Loucy (cell line): ENCODE measurements at regions not wholly inside any gene's neighbourhood (a gene's known extent, or its start where the extent isn't known, plus 50 kb on each side); places are given as distances from the start of the nearest gene placed in this dataset.

Source experiments
- H2AFZ ChIP-seq: fragments of 200-600 bp; sonication (generic); 2 replicates; pipeline ENCODE4 v1.6.0; 2016; ENCODE audit warnings: antibody characterized with exemption, mild to moderate bottlenecking, low read length, moderate library complexity
- H3F3A ChIP-seq: fragments of 200-600 bp; 2 replicates; pipeline ENCODE4 v1.6.0; 2016; ENCODE audit warnings: antibody characterized with exemption, low read depth, mild to moderate bottlenecking
- H3K27me3 ChIP-seq: fragments of 200-600 bp; sonication (generic); 2 replicates; pipeline ENCODE4 v1.6.1; 2014; ENCODE audit warnings: low read length, mild to moderate bottlenecking; ENCODE audit not compliant: insufficient read depth, poor library complexity, severe bottlenecking
- H3K36me3 ChIP-seq: fragments of 200-600 bp; sonication (generic); 2 replicates; pipeline ENCODE4 v1.6.1; 2016; ENCODE audit warnings: low read length; ENCODE audit not compliant: insufficient read depth
- H3K4me1 ChIP-seq: fragments of 200-600 bp; sonication (generic); 2 replicates; pipeline ENCODE4 v1.5.1; 2014; ENCODE audit warnings: low read length, mild to moderate bottlenecking; ENCODE audit not compliant: insufficient read depth, poor library complexity, severe bottlenecking
- H3K4me2 ChIP-seq: fragments of 200-600 bp; sonication (generic); 2 replicates; pipeline ENCODE4 v1.6.0; 2014; ENCODE audit warnings: antibody characterized with exemption, low read length, low read depth, mild to moderate bottlenecking; ENCODE audit not compliant: poor library complexity, severe bottlenecking
- H3K4me3 ChIP-seq: fragments of 200-600 bp; sonication (generic); 2 replicates; pipeline ENCODE4 v1.5.1; 2014; ENCODE audit warnings: low read length, mild to moderate bottlenecking, mixed read lengths; ENCODE audit not compliant: poor library complexity, severe bottlenecking
- H3K79me2 ChIP-seq: fragments of 200-600 bp; sonication (generic); 2 replicates; pipeline ENCODE4 v1.6.1; 2014; ENCODE audit warnings: low read length; ENCODE audit not compliant: insufficient read depth
- H3K9ac ChIP-seq: fragments of 200-600 bp; sonication (generic); 2 replicates; pipeline ENCODE4 v1.6.0; 2014; ENCODE audit warnings: mild to moderate bottlenecking, low read depth, low read length, moderate library complexity; ENCODE audit not compliant: poor library complexity, severe bottlenecking
- H3K9me2 ChIP-seq: fragments of 200-600 bp; sonication (generic); replicated peaks from 2 replicates; pipeline ENCODE4 v1.6.1; 2016; ENCODE audit warnings: low read depth, low read length, mixed read lengths
- H3K9me3 ChIP-seq: fragments of 200-600 bp; sonication (generic); 2 replicates; pipeline ENCODE4 v1.6.1; 2014; ENCODE audit warnings: mild to moderate bottlenecking, antibody characterized with exemption, low read length, low read depth; ENCODE audit not compliant: insufficient read depth
- H4K20me1 ChIP-seq: fragments of 200-600 bp; sonication (generic); 2 replicates; pipeline ENCODE4 v1.6.0; 2014; ENCODE audit warnings: antibody characterized with exemption, low read length, mild to moderate bottlenecking; ENCODE audit not compliant: insufficient read depth, poor library complexity, severe bottlenecking
- EZH2phosphoT487 ChIP-seq: fragments of 200-600 bp; IDR thresholded peaks from 2 replicates; pipeline ENCODE4 v1.6.1; 2018; ENCODE audit warnings: antibody characterized with exemption, mild to moderate bottlenecking, moderate library complexity, borderline replicate concordance
- TF ChIP-seq, protein P1 (sequence below): fragments of 200-600 bp; sonication (generic); conservative IDR thresholded peaks from 2 replicates; pipeline ENCODE4 v1.5.1; 2014; ENCODE audit warnings: mild to moderate bottlenecking, antibody characterized with exemption, low read length

DNA sequence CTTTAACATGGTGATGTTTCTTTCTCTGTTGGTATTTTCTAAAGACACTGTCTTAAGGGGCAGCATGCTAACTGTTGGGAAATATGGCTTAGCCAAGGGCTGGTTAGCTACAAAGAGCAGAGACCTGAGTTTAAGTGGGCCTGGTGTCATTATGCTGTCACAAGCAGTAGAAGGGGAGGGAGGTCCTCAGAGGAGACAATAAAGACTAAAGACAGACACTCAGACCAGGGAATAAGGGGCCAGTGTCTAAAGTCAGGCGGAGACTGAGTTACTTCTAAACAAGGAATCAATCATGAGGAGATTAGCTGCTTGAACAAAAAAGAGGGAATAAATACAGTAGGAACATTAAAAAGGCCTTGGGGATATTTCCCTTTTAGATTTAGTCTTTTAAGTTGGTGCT, 142.7 kb upstream of the DPPA4 start:
- TF ChIP-seq, protein P1, sequence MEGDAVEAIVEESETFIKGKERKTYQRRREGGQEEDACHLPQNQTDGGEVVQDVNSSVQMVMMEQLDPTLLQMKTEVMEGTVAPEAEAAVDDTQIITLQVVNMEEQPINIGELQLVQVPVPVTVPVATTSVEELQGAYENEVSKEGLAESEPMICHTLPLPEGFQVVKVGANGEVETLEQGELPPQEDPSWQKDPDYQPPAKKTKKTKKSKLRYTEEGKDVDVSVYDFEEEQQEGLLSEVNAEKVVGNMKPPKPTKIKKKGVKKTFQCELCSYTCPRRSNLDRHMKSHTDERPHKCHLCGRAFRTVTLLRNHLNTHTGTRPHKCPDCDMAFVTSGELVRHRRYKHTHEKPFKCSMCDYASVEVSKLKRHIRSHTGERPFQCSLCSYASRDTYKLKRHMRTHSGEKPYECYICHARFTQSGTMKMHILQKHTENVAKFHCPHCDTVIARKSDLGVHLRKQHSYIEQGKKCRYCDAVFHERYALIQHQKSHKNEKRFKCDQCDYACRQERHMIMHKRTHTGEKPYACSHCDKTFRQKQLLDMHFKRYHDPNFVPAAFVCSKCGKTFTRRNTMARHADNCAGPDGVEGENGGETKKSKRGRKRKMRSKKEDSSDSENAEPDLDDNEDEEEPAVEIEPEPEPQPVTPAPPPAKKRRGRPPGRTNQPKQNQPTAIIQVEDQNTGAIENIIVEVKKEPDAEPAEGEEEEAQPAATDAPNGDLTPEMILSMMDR = no peak
- TF ChIP-seq EZH2phosphoT487 = no peak
- Histone ChIP-seq H3K36me3 (no peaks in the 10 kb centered on the region), H3K9ac (no peak overlapping the region), H3K4me3 (no peak overlapping the region), H3K9me2 (no peaks in the 10 kb centered on the region), H2AFZ (no peak overlapping the region), H3K79me2 (no peaks in the 10 kb centered on the region), H3K27me3 (no peaks in the 10 kb centered on the region), H3K4me1 (no peaks in the 10 kb centered on the region), H4K20me1 (no peaks in the 10 kb centered on the region), H3F3A (no peaks in the 10 kb centered on the region), H3K4me2 (no peak overlapping the region), H3K9me3 (no peaks in the 10 kb centered on the region)

DNA sequence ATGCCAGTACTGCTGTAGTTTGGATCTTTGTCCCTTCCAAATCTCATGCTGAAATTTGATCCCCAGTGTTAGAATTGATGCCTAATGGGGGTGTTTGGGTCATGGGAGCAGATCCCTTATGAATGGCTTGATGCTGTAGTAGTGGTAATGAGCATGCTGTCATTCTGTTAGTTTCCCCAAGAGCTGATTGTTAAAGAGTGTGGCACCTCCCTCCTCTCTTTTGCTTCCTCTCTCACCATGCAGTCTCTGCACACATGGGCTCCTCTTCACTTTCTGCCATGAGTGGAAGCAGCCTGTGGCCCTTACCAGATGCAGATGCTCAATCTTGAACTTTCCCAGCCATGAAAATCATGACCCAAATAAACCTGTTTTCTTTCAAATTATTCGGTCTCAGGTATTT, 141.3 kb upstream of the DPPA4 start:
- TF ChIP-seq EZH2phosphoT487 = no peak
- TF ChIP-seq, protein P1 = no peak
- H3K4me1 ChIP-seq = no peaks in the 10 kb centered on the region
- H3F3A ChIP-seq = no peaks in the 10 kb centered on the region
- no peaks in the 10 kb centered on the region for H4K20me1 ChIP-seq
- no peaks in the 10 kb centered on the region for H3K36me3 ChIP-seq
- H3K9ac ChIP-seq = no peak overlapping the region
- H3K79me2 ChIP-seq = no peaks in the 10 kb centered on the region
- H3K4me3 ChIP-seq = no peak overlapping the region
- H3K4me2 ChIP-seq = no peak overlapping the region
- no peaks in the 10 kb centered on the region for H3K9me2 ChIP-seq
- no peak overlapping the region for H2AFZ ChIP-seq
- H3K9me3 ChIP-seq = no peaks in the 10 kb centered on the region
- H3K27me3 ChIP-seq = no peaks in the 10 kb centered on the region

DNA sequence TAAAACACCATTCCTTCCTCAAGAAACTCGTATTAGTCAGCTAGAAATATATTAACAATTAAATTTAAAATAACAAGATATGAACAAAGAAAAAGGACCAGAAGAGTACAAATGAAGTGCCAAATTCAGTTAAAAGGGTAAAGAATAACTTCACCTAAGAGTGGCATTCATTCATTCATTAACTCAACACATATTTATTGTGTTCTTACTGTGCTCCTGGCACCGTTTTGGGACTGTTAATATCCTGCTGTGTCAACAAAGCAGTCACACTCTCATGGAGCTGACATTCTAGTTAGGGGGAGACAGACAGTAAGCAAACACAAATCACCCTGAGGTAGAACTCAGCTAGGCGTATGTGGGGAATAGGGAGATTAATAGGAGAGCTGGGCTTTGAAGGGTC, 123.6 kb upstream of the DPPA4 start:
- Histone ChIP-seq H3K36me3 (no peaks in the 10 kb centered on the region), H3K79me2 (no peaks in the 10 kb centered on the region), H3K9me2 (no peaks in the 10 kb centered on the region), H3K9ac (no peak overlapping the region), H3K4me2 (no peak overlapping the region), H4K20me1 (no peaks in the 10 kb centered on the region), H3K4me1 (no peaks in the 10 kb centered on the region), H3K4me3 (no peak overlapping the region), H3K9me3 (no peaks in the 10 kb centered on the region), H2AFZ (no peak overlapping the region), H3K27me3 (no peaks in the 10 kb centered on the region), H3F3A (no peaks in the 10 kb centered on the region)
- TF ChIP-seq, protein P1 = no peak
- TF ChIP-seq EZH2phosphoT487 = no peak
